ENCODE measurements at regions not wholly inside any gene's neighbourhood (a gene's known extent, or its start where the extent isn't known, plus 50 kb on each side); places are given as distances from the start of the nearest gene placed in this dataset.

- no peak for DNase-seq (ENCODE audit: low spot score)
Observed at GRCh38 chr12:92463171-92463570, 239.6 kb upstream of the PLEKHG7 start.

- no peak for DNase-seq (ENCODE audit: low spot score)
Observed at GRCh38 chr12:92462527-92462926, 240.3 kb upstream of the PLEKHG7 start.

DNA sequence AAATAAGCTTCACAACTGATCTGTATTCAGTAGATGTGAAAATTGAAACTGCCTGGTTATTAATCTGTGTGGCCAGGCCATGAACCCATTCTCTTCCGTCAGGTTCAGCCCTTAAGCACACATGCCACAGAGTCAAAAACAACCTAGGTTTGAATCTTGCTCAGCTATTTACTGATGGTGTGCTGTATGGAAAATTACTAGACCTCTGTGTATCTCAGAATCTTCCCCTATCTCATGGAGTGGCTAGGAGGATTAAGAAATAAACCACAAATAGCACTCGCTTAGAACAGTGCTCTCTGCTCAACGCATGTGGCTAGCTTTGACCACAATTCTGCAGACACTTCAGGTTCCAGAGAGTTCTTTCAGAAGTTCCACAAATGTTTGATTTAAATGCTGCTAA, 240.7 kb upstream of the PLEKHG7 start:
- no peak for DNase-seq (ENCODE audit: low spot score)

- no peak for DNase-seq (ENCODE audit: low spot score)
Observed at GRCh38 chr12:92459850-92460249, 242.9 kb upstream of the PLEKHG7 start.

DNA sequence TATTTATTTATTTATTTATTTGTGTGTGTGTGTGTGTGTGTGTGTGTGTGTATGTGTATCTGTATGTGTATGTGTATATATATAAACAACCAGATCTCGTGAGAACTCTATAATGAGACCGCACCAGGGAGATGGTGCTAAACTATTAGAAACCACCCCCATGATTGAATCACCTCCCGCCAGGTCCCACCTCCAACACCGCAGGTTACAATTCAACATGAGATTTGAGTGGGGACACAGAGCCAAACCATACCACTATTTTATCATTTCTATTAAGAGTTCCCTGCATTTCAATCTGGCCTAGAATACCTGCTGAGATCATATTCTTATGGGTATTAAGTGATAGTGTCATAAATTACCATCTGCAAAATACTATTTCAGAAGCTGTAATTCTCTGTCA, 243.8 kb upstream of the PLEKHG7 start:
- DNase-seq (ENCODE audit: low spot score): no peak

DNA sequence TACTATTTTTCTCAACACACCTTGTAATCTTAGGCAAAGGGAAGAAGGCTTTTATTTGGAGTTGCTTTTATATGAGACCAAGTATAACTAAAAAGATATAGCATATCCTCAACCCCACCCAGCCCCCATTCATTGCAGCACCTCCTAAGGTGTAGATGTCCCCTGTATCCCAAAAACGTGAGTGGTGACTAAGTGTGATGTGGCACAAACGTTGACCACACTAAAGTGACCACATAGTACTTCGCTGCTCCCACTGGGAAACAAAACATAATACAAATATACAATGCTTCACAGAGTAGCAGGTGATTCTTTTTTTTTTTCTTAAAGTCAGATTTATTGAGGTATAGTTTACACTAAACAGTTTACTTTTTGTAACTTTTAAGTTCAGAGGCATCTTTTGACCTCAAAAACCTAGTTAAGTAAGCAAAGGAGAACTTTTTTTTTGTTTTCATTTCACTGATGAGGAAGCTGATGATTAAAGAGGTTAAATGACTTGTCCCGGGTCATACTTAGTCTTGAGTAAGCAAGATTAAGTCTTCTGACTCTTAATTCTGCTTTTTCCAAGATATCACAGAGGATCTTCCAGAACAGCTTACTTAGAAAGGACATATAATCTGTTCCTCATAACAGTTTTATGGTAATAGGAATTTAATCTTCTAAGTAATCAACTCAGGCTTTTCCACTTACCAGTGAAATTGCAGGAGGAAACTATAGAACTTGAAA, 245.2 kb upstream of the PLEKHG7 start:
- no peak for DNase-seq (ENCODE audit: low spot score)

- no peak for DNase-seq (ENCODE audit: low spot score)
Observed at GRCh38 chr12:92452763-92453162, 250.0 kb upstream of the PLEKHG7 start.

DNA sequence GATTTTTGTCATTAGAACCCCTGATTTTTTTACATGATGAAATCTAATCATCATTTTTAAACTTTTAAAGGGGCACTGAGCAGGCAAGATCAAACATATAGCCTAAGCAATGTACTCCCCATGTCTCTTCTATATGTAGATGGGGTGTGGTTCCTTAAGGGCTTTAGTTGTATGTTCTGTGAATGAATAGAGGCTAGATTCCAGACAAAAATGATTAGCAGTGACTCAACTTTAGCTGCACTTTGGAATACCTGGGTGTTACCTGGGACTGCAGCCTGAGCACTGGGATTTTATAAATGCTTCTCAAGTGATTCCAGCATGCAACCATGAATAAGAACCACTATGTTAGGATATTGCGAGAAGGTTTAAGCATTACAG, 256.7 kb upstream of the PLEKHG7 start:
- no peak for DNase-seq (ENCODE audit: low spot score)

GRCh38 chr12:92445253-92446082, 257.3 kb upstream of the PLEKHG7 start:
- DNase-seq (ENCODE audit: low spot score): no peak

DNA sequence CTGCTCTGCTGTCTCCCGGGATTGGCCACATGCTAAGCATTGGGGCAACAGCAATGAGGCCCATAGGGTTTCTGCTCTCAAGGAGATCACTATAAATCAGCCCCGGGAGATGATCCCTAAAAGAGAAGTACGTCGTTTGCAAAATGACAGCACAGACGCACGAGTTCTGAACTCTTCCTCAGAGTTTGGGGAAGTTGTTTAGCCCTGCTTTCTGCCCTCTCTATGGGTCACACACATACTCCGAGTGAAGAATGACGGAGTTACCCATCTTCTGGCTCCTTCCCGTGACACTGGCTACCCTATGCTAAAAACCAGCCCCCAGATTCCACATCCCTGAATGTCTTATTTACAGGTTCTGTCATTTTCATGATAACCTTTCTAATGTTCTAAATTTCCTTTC, 258.0 kb upstream of the PLEKHG7 start:
- no peak for DNase-seq (ENCODE audit: low spot score)

- no peak for DNase-seq (ENCODE audit: low spot score)
Observed at GRCh38 chr12:92442782-92443181, 260.0 kb upstream of the PLEKHG7 start.

DNA sequence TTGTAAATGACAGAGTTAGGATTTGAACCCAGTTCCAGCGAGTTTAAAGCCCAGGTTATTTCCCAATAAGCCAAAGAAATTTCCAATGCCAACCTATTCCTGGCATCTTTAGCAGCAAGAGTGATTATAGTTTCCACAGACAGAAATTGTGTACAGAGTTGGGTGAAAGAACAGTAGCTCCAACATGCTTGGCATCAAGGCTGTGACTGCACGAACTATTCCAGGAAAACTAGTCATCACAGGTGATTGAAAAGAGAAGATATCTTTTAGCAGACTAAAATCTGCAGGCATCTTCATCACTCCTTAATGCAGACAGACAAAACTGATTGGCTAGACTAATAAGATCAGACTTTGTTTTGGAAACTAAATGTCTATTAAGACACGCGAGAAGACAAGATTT, 262.7 kb upstream of the PLEKHG7 start:
- no peak for DNase-seq (ENCODE audit: low spot score)

- DNase-seq (ENCODE audit: low spot score): no peak
Observed at GRCh38 chr12:92439420-92439805, 263.4 kb upstream of the PLEKHG7 start.

GRCh38 chr12:92438641-92439419, 264.0 kb upstream of the PLEKHG7 start:
- DNase-seq (ENCODE audit: low spot score): no peak

- no peak for DNase-seq (ENCODE audit: low spot score)
Observed at GRCh38 chr12:92437452-92437851, 265.3 kb upstream of the PLEKHG7 start.

DNA sequence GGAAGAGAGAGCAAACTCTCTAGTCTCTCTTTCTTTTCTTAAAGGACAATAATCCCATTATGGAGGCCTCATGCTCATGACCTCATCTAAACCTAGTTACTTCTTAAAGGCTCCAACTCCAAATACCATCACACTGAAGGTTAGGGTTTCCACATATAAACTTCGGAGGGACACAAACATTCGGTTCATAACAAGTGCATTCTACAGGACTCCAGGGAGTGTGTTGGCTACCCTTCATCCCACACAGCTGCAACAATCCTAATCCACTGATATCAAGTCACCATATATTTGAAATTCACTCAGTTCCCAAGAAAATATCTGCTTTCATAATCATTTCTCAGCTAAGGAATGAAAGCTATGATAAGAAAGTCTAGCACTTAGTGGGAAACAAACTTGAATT, 265.9 kb upstream of the PLEKHG7 start:
- no peak for DNase-seq (ENCODE audit: low spot score)

DNA sequence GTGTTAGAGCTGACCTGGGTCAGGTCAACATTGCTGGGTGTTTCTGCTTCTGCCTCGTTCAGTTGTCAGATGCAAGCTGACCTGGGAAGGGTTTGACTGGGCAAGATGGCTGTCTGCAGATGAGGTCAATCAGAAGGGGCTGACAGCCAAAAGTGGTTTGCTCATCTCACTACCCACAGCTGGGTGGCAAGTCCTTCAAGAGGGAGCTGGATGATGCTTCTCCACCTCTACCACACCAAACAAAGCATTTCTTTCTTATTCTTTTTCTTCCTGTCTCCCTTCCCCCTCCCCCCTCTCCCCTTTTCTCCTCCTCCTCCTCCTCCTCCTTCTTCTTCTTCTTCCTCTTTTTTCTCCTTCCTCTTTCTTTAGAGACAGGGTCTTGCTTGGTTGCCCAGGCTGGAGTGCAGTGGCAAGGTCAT, 268.2 kb upstream of the PLEKHG7 start:
- no peak for DNase-seq (ENCODE audit: low spot score)

- DNase-seq (ENCODE audit: low spot score): no peak
Observed at GRCh38 chr12:92432724-92433441, 269.9 kb upstream of the PLEKHG7 start.

- no peak for DNase-seq (ENCODE audit: low spot score)
Observed at GRCh38 chr12:92431146-92431545, 271.6 kb upstream of the PLEKHG7 start.

- DNase-seq (ENCODE audit: low spot score): no peak
Observed at GRCh38 chr12:92426332-92426731, 276.5 kb upstream of the PLEKHG7 start.

GRCh38 chr12:92425165-92425564, 277.6 kb upstream of the PLEKHG7 start:
- DNase-seq (ENCODE audit: low spot score): no peak

GRCh38 chr12:92424338-92424737, 278.5 kb upstream of the PLEKHG7 start:
- no peak for DNase-seq (ENCODE audit: low spot score)

Data from LoVo (cell line).